ENCODE measurements at regions not wholly inside any gene's neighbourhood (a gene's known extent, or its start where the extent isn't known, plus 50 kb on each side); places are given as distances from the start of the nearest gene placed in this dataset.
"Not testable (repeated sequence)": the region's sequence is repeated elsewhere in the genome, so short reads cannot be mapped to it uniquely, and the experiment has no call there.

- intact Hi-C loops (cut with micrococcal nuclease), result no loop called here
- no peaks in the 10 kb centered on the region for H3K9me3 Mint-ChIP-seq
- Histone ChIP-seq H3K27me3 (ENCODE audit: insufficient read depth, low read length) (no peaks in the 10 kb centered on the region), H3K4me1 (ENCODE audit: insufficient read depth, low read length) (no peaks in the 10 kb centered on the region), H3K27ac (ENCODE audit: low read depth, low read length) (no peak overlapping the region), H3K9me3 (ENCODE audit: control insufficient read depth in 1 of 2, low read length in 2 of 2) (no peaks in the 10 kb centered on the region), H3K36me3 (ENCODE audit: insufficient read depth, low read length) (no peaks in the 10 kb centered on the region), H3K4me3 (ENCODE audit: low read length in 2 of 2) (no peak overlapping the region)
- POLR2A ChIA-PET (ENCODE audit: partially characterized antibody), result interaction anchor here (1.1 to 1.2 kb wide), 2 partner anchors 9 to 78 kb away, joined by 3 read pairs; no protein-coding TSS in a partner anchor
- H3K27ac Mint-ChIP-seq, result no peak overlapping the region
- CTCF ChIA-PET (ENCODE audit: partially characterized antibody), result interaction anchor here (1.6 kb wide), 1 partner anchor 129 kb away, joined by 5 read pairs; no protein-coding TSS in a partner anchor
- H3K27me3 Mint-ChIP-seq, result no peaks in the 10 kb centered on the region
- H3K4me1 Mint-ChIP-seq, result peaks cover 4 to 13% (median 8%) of the 10 kb centered on the region in 4 donors
- no peak for DNase-seq
- H3K4me3 Mint-ChIP-seq, result no peak overlapping the region
- no peaks in the 10 kb centered on the region for H3K36me3 Mint-ChIP-seq
Observed at GRCh38 chr1:116297495-116298212, 75.4 kb upstream of the ATP1A1 start.

DNA sequence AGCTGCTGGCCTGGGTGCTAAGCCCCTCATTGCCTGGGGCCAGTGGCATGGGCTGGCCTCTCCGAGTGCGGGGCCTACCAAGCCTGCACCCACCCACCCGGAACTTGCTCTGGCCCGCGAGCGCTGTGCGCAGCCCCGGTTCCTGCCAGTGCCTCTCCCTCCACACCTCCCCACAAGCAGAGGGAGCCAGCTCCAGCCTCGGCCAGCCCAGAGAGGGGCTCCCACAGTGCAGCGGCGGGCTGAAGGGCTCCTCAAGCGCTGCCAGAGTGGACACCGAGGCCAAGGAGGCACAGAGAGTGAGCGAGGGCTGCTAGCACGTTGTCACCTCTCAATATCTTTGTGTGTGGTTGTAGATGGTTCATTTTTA, 74.8 kb upstream of the ATP1A1 start:
- H3K9me3 ChIP-seq (ENCODE audit: control insufficient read depth in 1 of 2, low read length in 2 of 2); H3K4me3 ChIP-seq (ENCODE audit: low read length in 2 of 2); DNase-seq; H3K36me3 Mint-ChIP-seq; H3K9me3 Mint-ChIP-seq; H3K27me3 Mint-ChIP-seq; H3K27ac Mint-ChIP-seq; H3K27ac ChIP-seq (ENCODE audit: low read depth, low read length); H3K4me1 ChIP-seq (ENCODE audit: insufficient read depth, low read length); H3K27me3 ChIP-seq (ENCODE audit: insufficient read depth, low read length); H3K36me3 ChIP-seq (ENCODE audit: insufficient read depth, low read length); intact Hi-C loops (cut with micrococcal nuclease); H3K4me3 Mint-ChIP-seq; CTCF ChIA-PET (ENCODE audit: partially characterized antibody): not testable (repeated sequence)
- peaks cover 4 to 13% (median 8%) of the 10 kb centered on the region in 4 donors for H3K4me1 Mint-ChIP-seq
- POLR2A ChIA-PET (ENCODE audit: partially characterized antibody), result interaction anchor here (1.2 kb wide), 1 partner anchor 77 kb away, joined by 3 read pairs; no protein-coding TSS in a partner anchor

GRCh38 chr1:116298746-116299145, 74.3 kb upstream of the ATP1A1 start:
- Histone ChIP-seq H3K27ac (ENCODE audit: low read depth, low read length) (no peak overlapping the region), H3K27me3 (ENCODE audit: insufficient read depth, low read length) (no peaks in the 10 kb centered on the region), H3K9me3 (ENCODE audit: control insufficient read depth in 1 of 2, low read length in 2 of 2) (no peaks in the 10 kb centered on the region), H3K4me3 (ENCODE audit: low read length in 2 of 2) (no peak overlapping the region), H3K36me3 (ENCODE audit: insufficient read depth, low read length) (no peaks in the 10 kb centered on the region), H3K4me1 (ENCODE audit: insufficient read depth, low read length) (no peaks in the 10 kb centered on the region)
- Mint-ChIP-seq H3K36me3 (no peaks in the 10 kb centered on the region), H3K4me1 (peaks cover 4 to 13% (median 8%) of the 10 kb centered on the region in 4 donors), H3K27ac (peak overlapping the region in 1 of 7 donors; percentile 49), H3K27me3 (no peaks in the 10 kb centered on the region), H3K9me3 (peaks cover 0 to under 1% (median 0%) of the 10 kb centered on the region in 8 donors), H3K4me3 (no peak overlapping the region)
- no peak for DNase-seq
- ChIA-PET CTCF (ENCODE audit: partially characterized antibody) (no interaction called here), POLR2A (ENCODE audit: partially characterized antibody) (interaction anchor here (1.2 kb wide), 1 partner anchor 77 kb away, joined by 3 read pairs; no protein-coding TSS in a partner anchor)
- intact Hi-C loops (cut with micrococcal nuclease), result no loop called here

- Mint-ChIP-seq H3K4me1 (peaks cover 4 to 13% (median 9%) of the 10 kb centered on the region in 4 donors), H3K36me3 (no peaks in the 10 kb centered on the region), H3K27ac (peak overlapping the region in 2 of 7 donors; percentile 24 to 60), H3K4me3 (peak overlapping the region in 1 of 8 donors; percentile 5), H3K27me3 (no peaks in the 10 kb centered on the region), H3K9me3 (peaks cover 0 to 4% (median 0%) of the 10 kb centered on the region in 8 donors)
- no peak overlapping the region for H3K27ac ChIP-seq (ENCODE audit: low read depth, low read length)
- no peaks in the 10 kb centered on the region for H3K27me3 ChIP-seq (ENCODE audit: insufficient read depth, low read length)
- H3K9me3 ChIP-seq (ENCODE audit: control insufficient read depth in 1 of 2, low read length in 2 of 2), result no peaks in the 10 kb centered on the region
- no peak for DNase-seq
- intact Hi-C loops (cut with micrococcal nuclease), result no loop called here
- POLR2A ChIA-PET (ENCODE audit: partially characterized antibody), result no interaction called here
- H3K4me3 ChIP-seq (ENCODE audit: low read length in 2 of 2), result no peak overlapping the region
- H3K4me1 ChIP-seq (ENCODE audit: insufficient read depth, low read length), result no peaks in the 10 kb centered on the region
- CTCF ChIA-PET (ENCODE audit: partially characterized antibody), result no interaction called here
- no peaks in the 10 kb centered on the region for H3K36me3 ChIP-seq (ENCODE audit: insufficient read depth, low read length)
Observed at GRCh38 chr1:116299248-116299647, 73.8 kb upstream of the ATP1A1 start.

GRCh38 chr1:116302281-116302680, 70.8 kb upstream of the ATP1A1 start:
- Histone ChIP-seq H3K4me1 (ENCODE audit: insufficient read depth, low read length) (no peaks in the 10 kb centered on the region), H3K4me3 (ENCODE audit: low read length in 2 of 2) (no peak overlapping the region), H3K27ac (ENCODE audit: low read depth, low read length) (no peak overlapping the region), H3K27me3 (ENCODE audit: insufficient read depth, low read length) (no peaks in the 10 kb centered on the region), H3K36me3 (ENCODE audit: insufficient read depth, low read length) (no peaks in the 10 kb centered on the region), H3K9me3 (ENCODE audit: control insufficient read depth in 1 of 2, low read length in 2 of 2) (no peaks in the 10 kb centered on the region)
- ChIA-PET POLR2A (ENCODE audit: partially characterized antibody) (interaction anchor here (1.0 to 1.7 kb wide), 2 partner anchors 19 to 23 kb away, joined by 4 to 5 read pairs; no protein-coding TSS in a partner anchor), CTCF (ENCODE audit: partially characterized antibody) (interaction anchor here (0.9 to 1.2 kb wide), 2 partner anchors 85 to 183 kb away, joined by 3 to 4 read pairs; no protein-coding TSS in a partner anchor)
- Mint-ChIP-seq H3K36me3 (no peaks in the 10 kb centered on the region), H3K27ac (no peak overlapping the region), H3K4me1 (peaks cover 4 to 13% (median 8%) of the 10 kb centered on the region in 4 donors), H3K9me3 (peaks cover 0 to 4% (median 0%) of the 10 kb centered on the region in 8 donors), H3K27me3 (no peaks in the 10 kb centered on the region), H3K4me3 (no peak overlapping the region)
- no peak for DNase-seq
- intact Hi-C loops (cut with micrococcal nuclease), result no loop called here

DNA sequence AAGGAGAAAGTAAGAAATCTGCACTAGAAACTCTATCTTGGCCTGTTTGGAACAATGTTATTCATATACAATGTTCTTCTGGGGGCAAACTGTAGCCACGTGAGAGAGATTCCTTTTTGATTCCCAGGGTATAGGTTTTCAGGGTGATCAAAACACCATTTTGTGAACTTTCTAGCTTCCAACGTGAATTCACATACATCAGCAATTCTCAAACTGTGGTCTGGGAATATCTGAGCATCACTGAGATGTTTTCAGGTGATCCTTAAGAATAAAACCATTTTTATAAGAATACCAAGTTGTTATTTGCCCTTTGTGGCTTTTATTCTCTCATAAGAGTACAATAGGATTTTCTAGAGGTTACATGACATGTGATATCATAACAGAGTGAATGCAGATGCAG, 66.9 kb upstream of the ATP1A1 start:
- Mint-ChIP-seq H3K36me3 (no peaks in the 10 kb centered on the region), H3K4me1 (peaks cover 7 to 21% (median 12%) of the 10 kb centered on the region in 4 donors), H3K4me3 (peak overlapping the region in 1 of 8 donors; percentile 42), H3K27ac (no peak overlapping the region), H3K9me3 (peaks cover 0 to 4% (median 0%) of the 10 kb centered on the region in 8 donors), H3K27me3 (no peaks in the 10 kb centered on the region)
- no peaks in the 10 kb centered on the region for H3K9me3 ChIP-seq (ENCODE audit: control insufficient read depth in 1 of 2, low read length in 2 of 2)
- no peaks in the 10 kb centered on the region for H3K27me3 ChIP-seq (ENCODE audit: insufficient read depth, low read length)
- CTCF ChIA-PET (ENCODE audit: partially characterized antibody), result no interaction called here
- H3K27ac ChIP-seq (ENCODE audit: low read depth, low read length), result no peak overlapping the region
- DNase-seq, result no peak
- intact Hi-C loops (cut with micrococcal nuclease), result no loop called here
- H3K4me1 ChIP-seq (ENCODE audit: insufficient read depth, low read length), result peaks cover 5% of the 10 kb centered on the region
- H3K4me3 ChIP-seq (ENCODE audit: low read length in 2 of 2), result no peak overlapping the region
- POLR2A ChIA-PET (ENCODE audit: partially characterized antibody), result no interaction called here
- no peaks in the 10 kb centered on the region for H3K36me3 ChIP-seq (ENCODE audit: insufficient read depth, low read length)

DNA sequence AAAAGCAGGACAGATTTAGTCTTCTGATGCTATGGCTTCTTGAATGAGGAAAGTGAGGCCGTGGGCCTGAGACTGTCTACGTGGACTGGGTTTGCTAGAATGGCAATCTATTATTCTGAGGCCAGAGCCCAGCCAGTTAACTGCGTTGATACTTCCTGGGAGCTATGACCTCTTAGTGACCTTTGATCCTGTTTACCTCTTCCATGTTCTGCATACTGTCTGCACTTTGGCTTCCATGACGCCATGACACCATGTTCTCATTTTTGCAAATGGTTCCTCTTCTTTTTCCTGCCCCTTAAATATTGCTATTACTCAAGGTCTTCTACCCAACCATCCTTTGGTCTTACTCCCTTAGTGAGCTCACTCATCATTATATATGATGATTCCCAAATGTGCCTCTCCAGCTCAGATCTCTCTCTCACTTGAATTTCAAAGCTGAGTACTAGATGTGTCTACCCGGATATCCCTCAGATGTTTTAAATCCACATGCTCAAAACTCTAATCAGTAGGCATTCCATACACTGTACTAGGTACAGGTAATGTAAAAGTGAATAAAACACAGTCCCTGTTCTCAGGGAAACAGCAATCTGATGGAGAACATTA, 66.1 kb upstream of the ATP1A1 start:
- no peaks in the 10 kb centered on the region for H3K27me3 Mint-ChIP-seq
- Histone ChIP-seq H3K27ac (ENCODE audit: low read depth, low read length) (no peak overlapping the region), H3K36me3 (ENCODE audit: insufficient read depth, low read length) (no peaks in the 10 kb centered on the region), H3K9me3 (ENCODE audit: control insufficient read depth in 1 of 2, low read length in 2 of 2) (no peaks in the 10 kb centered on the region), H3K4me3 (ENCODE audit: low read length in 2 of 2) (no peak overlapping the region), H3K27me3 (ENCODE audit: insufficient read depth, low read length) (no peaks in the 10 kb centered on the region), H3K4me1 (ENCODE audit: insufficient read depth, low read length) (peaks cover 5% of the 10 kb centered on the region)
- DNase-seq, result no peak
- peaks cover 7 to 19% (median 12%) of the 10 kb centered on the region in 4 donors for H3K4me1 Mint-ChIP-seq
- no peak overlapping the region for H3K27ac Mint-ChIP-seq
- H3K4me3 Mint-ChIP-seq, result no peak overlapping the region
- no peaks in the 10 kb centered on the region for H3K36me3 Mint-ChIP-seq
- intact Hi-C loops (cut with micrococcal nuclease), result no loop called here
- ChIA-PET CTCF (ENCODE audit: partially characterized antibody) (interaction anchor here (0.8 to 1.2 kb wide), 2 partner anchors 11 to 23 kb away, joined by 3 to 4 read pairs; no protein-coding TSS in a partner anchor), POLR2A (ENCODE audit: partially characterized antibody) (interaction anchor here (0.7 to 1.4 kb wide), 2 partner anchors 9 to 20 kb away, joined by 3 to 6 read pairs; no protein-coding TSS in a partner anchor)
- peaks cover 0 to 4% (median 0%) of the 10 kb centered on the region in 8 donors for H3K9me3 Mint-ChIP-seq
